Activated B cell treated with CpG ODN at 0.5 μM for 24 hours (primary cell): ENCODE measurements at regions not wholly inside any gene's neighbourhood (a gene's known extent, or its start where the extent isn't known, plus 50 kb on each side); places are given as distances from the start of the nearest gene placed in this dataset.
"Not testable (repeated sequence)": the region's sequence is repeated elsewhere in the genome, so short reads cannot be mapped to it uniquely, and the experiment has no call there.

Source experiments
- ATAC-seq: fragments of 200-7000 bp; cut with Tn5 transposase; one replicate; pipeline ENCODE4 v1.10.0; 2021; ENCODE audit warnings: low read depth, mild to moderate bottlenecking, moderate library complexity
- CTCF ChIA-PET: fragments of 350-600 bp; sonication (Branson Sonifier 250); formaldehyde crosslinking; loops from one replicate; lab custom pipeline; 2021; ENCODE audit warnings: antibody characterized with exemption; lab: Charles Lee
- POLR2A ChIA-PET: fragments of 350-600 bp; sonication (Branson Sonifier 250); formaldehyde crosslinking; loops from one replicate; lab custom pipeline; 2021; ENCODE audit warnings: antibody characterized with exemption; lab: Charles Lee
- DNase-seq: peaks from one replicate; pipeline ENCODE4 v3.0.0; 2022
- H3K27ac Mint-ChIP-seq: one replicate; pipeline ENCODE4 v1.8.0; 2020; ENCODE audit warnings: mixed read lengths
- H3K27me3 Mint-ChIP-seq: one replicate; pipeline ENCODE4 v1.8.0; 2021; ENCODE audit warnings: mixed read lengths
- H3K36me3 Mint-ChIP-seq: one replicate; pipeline ENCODE4 v1.8.0; 2021; ENCODE audit warnings: low read depth, mixed read lengths
- H3K4me1 Mint-ChIP-seq: one replicate; pipeline ENCODE4 v1.8.0; 2021; ENCODE audit warnings: mixed read lengths
- H3K4me3 Mint-ChIP-seq: one replicate; pipeline ENCODE4 v1.8.0; 2020; ENCODE audit warnings: mild to moderate bottlenecking, mixed read lengths
- H3K9me3 Mint-ChIP-seq: one replicate; pipeline ENCODE4 v1.8.0; 2020; ENCODE audit warnings: mixed read lengths
- CTCF ChIP-seq: fragments of 200-600 bp; IDR thresholded peaks from one replicate; pipeline ENCODE4 v1.8.0; 2022; ENCODE audit warnings: antibody characterized with exemption, mild to moderate bottlenecking
- intact Hi-C: fragments of 100-400 bp; cut with micrococcal nuclease; formaldehyde crosslinking; loops from one replicate; pipeline ENCODE4 v1.15.1; 2024

GRCh38 chr9:27835286-27835685, 262.0 kb upstream of the C9orf72 start:
- ChIA-PET CTCF (no interaction called here), POLR2A (no interaction called here)
- intact Hi-C loops = no loop called here
- no peaks in the 10 kb centered on the region for H3K4me1 Mint-ChIP-seq
- no peaks in the 10 kb centered on the region for H3K36me3 Mint-ChIP-seq
- TF ChIP-seq CTCF = no peak
- peaks cover 4% of the 10 kb centered on the region for H3K27me3 Mint-ChIP-seq
- H3K9me3 Mint-ChIP-seq = peaks cover 1% of the 10 kb centered on the region
- ATAC-seq (no peak), DNase-seq (no peak)
- H3K27ac Mint-ChIP-seq = no peak overlapping the region
- no peak overlapping the region for H3K4me3 Mint-ChIP-seq

GRCh38 chr9:27835746-27836145, 262.5 kb upstream of the C9orf72 start:
- ChIA-PET POLR2A (no interaction called here), CTCF (no interaction called here)
- peaks cover 4% of the 10 kb centered on the region for H3K27me3 Mint-ChIP-seq
- no peak for ATAC-seq
- TF ChIP-seq CTCF = no peak
- no peaks in the 10 kb centered on the region for H3K4me1 Mint-ChIP-seq
- H3K27ac Mint-ChIP-seq = no peak overlapping the region
- H3K9me3 Mint-ChIP-seq = peaks cover 1% of the 10 kb centered on the region
- no peak for DNase-seq
- H3K36me3 Mint-ChIP-seq = no peaks in the 10 kb centered on the region
- H3K4me3 Mint-ChIP-seq = no peak overlapping the region
- intact Hi-C loops = no loop called here

- Mint-ChIP-seq H3K9me3 (peaks cover 1% of the 10 kb centered on the region), H3K4me3 (no peak overlapping the region), H3K27me3 (peaks cover 4% of the 10 kb centered on the region), H3K4me1 (no peaks in the 10 kb centered on the region), H3K36me3 (no peaks in the 10 kb centered on the region), H3K27ac (no peak overlapping the region)
- CTCF ChIA-PET = no interaction called here
- DNase-seq (no peak), ATAC-seq (no peak)
- POLR2A ChIA-PET = no interaction called here
- TF ChIP-seq CTCF = no peak
- intact Hi-C loops = no loop called here
Measured at GRCh38 chr9:27836661-27837401, 263.6 kb upstream of the C9orf72 start.

- no peak overlapping the region for H3K4me3 Mint-ChIP-seq
- POLR2A ChIA-PET = no interaction called here
- H3K36me3 Mint-ChIP-seq = no peaks in the 10 kb centered on the region
- no peak for TF ChIP-seq CTCF
- no peaks in the 10 kb centered on the region for H3K4me1 Mint-ChIP-seq
- CTCF ChIA-PET = no interaction called here
- no peak for ATAC-seq
- DNase-seq = no peak
- intact Hi-C loops = no loop called here
- H3K27ac Mint-ChIP-seq = no peak overlapping the region
- H3K27me3 Mint-ChIP-seq = peaks cover 4% of the 10 kb centered on the region
- H3K9me3 Mint-ChIP-seq = no peaks in the 10 kb centered on the region
Measured at GRCh38 chr9:27838876-27839275, 265.6 kb upstream of the C9orf72 start.

- H3K4me1 Mint-ChIP-seq, H3K4me3 Mint-ChIP-seq, H3K9me3 Mint-ChIP-seq, H3K27ac Mint-ChIP-seq, intact Hi-C loops, CTCF ChIA-PET, DNase-seq, ATAC-seq, H3K36me3 Mint-ChIP-seq, H3K27me3 Mint-ChIP-seq, POLR2A ChIA-PET: not testable (repeated sequence)
Measured at GRCh38 chr9:27839767-27840166, 266.5 kb upstream of the C9orf72 start.

- no peaks in the 10 kb centered on the region for H3K4me1 Mint-ChIP-seq
- H3K36me3 Mint-ChIP-seq = no peaks in the 10 kb centered on the region
- intact Hi-C loops = no loop called here
- POLR2A ChIA-PET = no interaction called here
- TF ChIP-seq CTCF = no peak
- DNase-seq (no peak), ATAC-seq (no peak)
- no peak overlapping the region for H3K27ac Mint-ChIP-seq
- CTCF ChIA-PET = no interaction called here
- H3K4me3 Mint-ChIP-seq = no peak overlapping the region
- peaks cover 2% of the 10 kb centered on the region for H3K9me3 Mint-ChIP-seq
- peaks cover 2% of the 10 kb centered on the region for H3K27me3 Mint-ChIP-seq
Measured at GRCh38 chr9:27844797-27845196, 271.5 kb upstream of the C9orf72 start.
